Endothelial cell (in vitro differentiated cells): ENCODE measurements at regions not wholly inside any gene's neighbourhood (a gene's known extent, or its start where the extent isn't known, plus 50 kb on each side); places are given as distances from the start of the nearest gene placed in this dataset.

Source experiments
- DNase-seq: peaks from one replicate; pipeline ENCODE4 v3.0.0; 2021; ENCODE audit warnings: low spot score
- H3K27ac Mint-ChIP-seq: one replicate; pipeline ENCODE4 v1.8.0; 2021; ENCODE audit warnings: mixed read lengths, inconsistent platforms; ENCODE audit not compliant: unreplicated experiment
- H3K27me3 Mint-ChIP-seq: one replicate; pipeline ENCODE4 v1.8.0; 2021; ENCODE audit warnings: mild to moderate bottlenecking, moderate library complexity, mixed read lengths, inconsistent platforms; ENCODE audit not compliant: unreplicated experiment
- H3K36me3 Mint-ChIP-seq: one replicate; pipeline ENCODE4 v1.8.0; 2021; ENCODE audit warnings: mild to moderate bottlenecking, low read depth, mixed read lengths, inconsistent platforms; ENCODE audit not compliant: unreplicated experiment
- H3K4me1 Mint-ChIP-seq: one replicate; pipeline ENCODE4 v1.8.0; 2021; ENCODE audit warnings: mild to moderate bottlenecking, mixed read lengths, inconsistent platforms; ENCODE audit not compliant: unreplicated experiment
- H3K4me3 Mint-ChIP-seq: one replicate; pipeline ENCODE4 v1.8.0; 2021; ENCODE audit warnings: mild to moderate bottlenecking, mixed read lengths, inconsistent platforms; ENCODE audit not compliant: unreplicated experiment
- H3K9me3 Mint-ChIP-seq: one replicate; pipeline ENCODE4 v1.8.0; 2021; ENCODE audit warnings: mixed read lengths, inconsistent platforms; ENCODE audit not compliant: unreplicated experiment
- CTCF ChIP-seq: fragments of 200-600 bp; sonication (generic); IDR thresholded peaks from one replicate; pipeline ENCODE4 v1.5.0; 2021; ENCODE audit warnings: antibody characterized with exemption; ENCODE audit not compliant: unreplicated experiment

- TF ChIP-seq CTCF = no peak
- Mint-ChIP-seq H3K9me3 (no peaks in the 10 kb centered on the region), H3K27ac (no peak overlapping the region), H3K4me3 (no peak overlapping the region), H3K36me3 (no peaks in the 10 kb centered on the region), H3K27me3 (no peaks in the 10 kb centered on the region), H3K4me1 (no peaks in the 10 kb centered on the region)
- no peak for DNase-seq
These were observed 149.9 kb upstream of the TCF4 start for GRCh38 chr18:55737781-55738468.

- Mint-ChIP-seq H3K27me3 (no peaks in the 10 kb centered on the region), H3K27ac (no peak overlapping the region), H3K36me3 (no peaks in the 10 kb centered on the region), H3K4me3 (no peak overlapping the region), H3K9me3 (no peaks in the 10 kb centered on the region), H3K4me1 (no peaks in the 10 kb centered on the region)
- no peak for DNase-seq
- TF ChIP-seq CTCF = no peak
These were observed 149.3 kb upstream of the TCF4 start for GRCh38 chr18:55737266-55737665.

GRCh38 chr18:55735969-55736368 is 148.0 kb upstream of the TCF4 start:
- no peak for TF ChIP-seq CTCF
- Mint-ChIP-seq H3K4me1 (no peaks in the 10 kb centered on the region), H3K27me3 (no peaks in the 10 kb centered on the region), H3K27ac (no peak overlapping the region), H3K36me3 (no peaks in the 10 kb centered on the region), H3K9me3 (no peaks in the 10 kb centered on the region), H3K4me3 (no peak overlapping the region)
- no peak for DNase-seq

GRCh38 chr18:55735199-55735855 is 147.3 kb upstream of the TCF4 start:
- no peak overlapping the region for H3K4me3 Mint-ChIP-seq
- no peaks in the 10 kb centered on the region for H3K36me3 Mint-ChIP-seq
- no peaks in the 10 kb centered on the region for H3K4me1 Mint-ChIP-seq
- no peak for DNase-seq
- no peak for TF ChIP-seq CTCF
- H3K9me3 Mint-ChIP-seq = no peaks in the 10 kb centered on the region
- H3K27me3 Mint-ChIP-seq = no peaks in the 10 kb centered on the region
- H3K27ac Mint-ChIP-seq = no peak overlapping the region
